ENCODE measurements at regions not wholly inside any gene's neighbourhood (a gene's known extent, or its start where the extent isn't known, plus 50 kb on each side); places are given as distances from the start of the nearest gene placed in this dataset.

GRCh38 chr2:53006980-53007379 is 760.6 kb upstream of the CHAC2 start (continued):
- TF ChIP-seq ZNF462 (CRISPR knock-in tag; IDR thresholded peaks at IDR 0.05) (no peak), EZH2phosphoT487 (IDR thresholded peaks at IDR 0.05; ENCODE audit: unreplicated experiment) (no peak)
- TF ChIP-seq, protein P1, sequence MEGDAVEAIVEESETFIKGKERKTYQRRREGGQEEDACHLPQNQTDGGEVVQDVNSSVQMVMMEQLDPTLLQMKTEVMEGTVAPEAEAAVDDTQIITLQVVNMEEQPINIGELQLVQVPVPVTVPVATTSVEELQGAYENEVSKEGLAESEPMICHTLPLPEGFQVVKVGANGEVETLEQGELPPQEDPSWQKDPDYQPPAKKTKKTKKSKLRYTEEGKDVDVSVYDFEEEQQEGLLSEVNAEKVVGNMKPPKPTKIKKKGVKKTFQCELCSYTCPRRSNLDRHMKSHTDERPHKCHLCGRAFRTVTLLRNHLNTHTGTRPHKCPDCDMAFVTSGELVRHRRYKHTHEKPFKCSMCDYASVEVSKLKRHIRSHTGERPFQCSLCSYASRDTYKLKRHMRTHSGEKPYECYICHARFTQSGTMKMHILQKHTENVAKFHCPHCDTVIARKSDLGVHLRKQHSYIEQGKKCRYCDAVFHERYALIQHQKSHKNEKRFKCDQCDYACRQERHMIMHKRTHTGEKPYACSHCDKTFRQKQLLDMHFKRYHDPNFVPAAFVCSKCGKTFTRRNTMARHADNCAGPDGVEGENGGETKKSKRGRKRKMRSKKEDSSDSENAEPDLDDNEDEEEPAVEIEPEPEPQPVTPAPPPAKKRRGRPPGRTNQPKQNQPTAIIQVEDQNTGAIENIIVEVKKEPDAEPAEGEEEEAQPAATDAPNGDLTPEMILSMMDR (conservative IDR thresholded peaks at IDR 0.05; ENCODE audit: low read depth in 2 of 2) = no peak

GRCh38 chr2:53004413-53004812 is 763.2 kb upstream of the CHAC2 start:
- Mint-ChIP-seq H3K4me3 (no peak overlapping the region), H3K9me3 (no peaks in the 10 kb centered on the region), H3K36me3 (ENCODE audit: low read depth) (no peaks in the 10 kb centered on the region), H3K4me1 (no peaks in the 10 kb centered on the region), H3K27me3 (ENCODE audit: insufficient read depth, low read depth, poor library complexity) (peaks cover 2% of the 10 kb centered on the region), H3K27ac (no peak overlapping the region)
- ATAC-seq = no peak
- Histone ChIP-seq H3K27me3 (ENCODE audit: insufficient read depth) (no peaks in the 10 kb centered on the region), H3K4me1 (ENCODE audit: insufficient read depth) (no peaks in the 10 kb centered on the region), H3K4me2 (no peak overlapping the region), H3K9me2 (ENCODE audit: insufficient read depth) (no peaks in the 10 kb centered on the region), H2AFZ (no peak overlapping the region), H4K20me1 (replicated peaks; ENCODE audit: insufficient read depth) (no peaks in the 10 kb centered on the region), H3K27ac (ENCODE audit: low read depth) (no peak overlapping the region), H3K79me2 (replicated peaks; ENCODE audit: insufficient read depth) (no peaks in the 10 kb centered on the region), H3F3A (replicated peaks; ENCODE audit: low read depth) (no peaks in the 10 kb centered on the region), H3K4me3 (no peak overlapping the region), H3K36me3 (ENCODE audit: insufficient read depth) (no peaks in the 10 kb centered on the region)
- no peak for DNase-seq (ENCODE audit: low spot score)
- TF ChIP-seq CREB1 (CRISPR knock-in tag; IDR thresholded peaks at IDR 0.05; ENCODE audit: low read depth) (no peak), ZNF331 (CRISPR knock-in tag; IDR thresholded peaks at IDR 0.05; ENCODE audit: low read depth) (no peak), ETS1 (IDR thresholded peaks at IDR 0.05) (no peak), ZNF462 (CRISPR knock-in tag; IDR thresholded peaks at IDR 0.05) (no peak)

Data from GM23338 (cell line).